ENCODE measurements at regions not wholly inside any gene's neighbourhood (a gene's known extent, or its start where the extent isn't known, plus 50 kb on each side); places are given as distances from the start of the nearest gene placed in this dataset.
A peak's percentile ranks its signal among the peaks of the same experiment; 100 is the strongest.

DNA sequence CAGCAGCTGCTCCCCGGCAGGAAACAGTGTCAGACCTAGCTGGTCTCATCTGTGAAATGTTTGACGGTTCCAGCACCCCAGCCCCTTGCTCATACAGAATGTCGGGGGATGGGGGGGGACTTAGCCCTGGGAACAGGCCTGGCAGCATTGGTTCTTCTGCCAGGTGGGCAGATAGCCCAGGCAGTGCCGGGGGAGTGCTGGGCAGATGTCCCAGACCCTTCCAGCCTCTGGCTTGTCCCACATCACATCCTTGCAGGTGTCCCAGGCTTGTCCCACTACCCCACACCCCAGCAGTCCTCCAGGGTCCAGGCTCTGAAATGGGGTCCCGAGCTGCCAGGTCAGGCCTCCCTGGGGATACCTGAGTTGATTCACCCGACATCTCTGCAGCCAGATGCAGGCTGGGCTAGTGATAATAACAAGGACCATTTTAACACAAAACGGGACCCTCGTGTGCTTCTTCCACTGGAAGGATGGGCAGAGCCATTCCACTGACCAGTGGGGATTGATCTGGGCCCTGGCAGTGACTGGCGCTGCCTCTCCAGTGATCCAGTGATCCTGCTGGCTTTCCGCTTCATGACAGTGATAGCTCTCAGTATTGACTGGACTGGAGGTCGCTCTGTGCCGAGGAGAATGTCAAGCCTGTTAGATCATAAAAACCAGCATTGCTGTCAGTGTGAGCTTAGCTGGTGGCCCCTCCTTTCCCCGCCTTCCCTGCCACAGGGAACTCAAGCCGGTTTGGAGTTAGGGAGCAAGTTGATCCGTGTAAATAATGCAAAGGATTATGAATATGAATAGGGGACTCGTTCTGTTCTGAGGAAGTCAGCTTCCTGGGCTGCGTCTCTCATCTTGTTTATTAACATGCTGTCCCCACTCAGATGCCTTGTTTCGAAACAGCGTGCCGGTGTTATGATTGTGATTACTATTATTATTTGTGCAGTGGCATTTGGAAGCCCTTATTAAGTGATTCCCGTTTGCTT lies 180.6 kb downstream of the AACS start:
- DNase-seq (ENCODE audit: low read depth in 1 of 2, low spot score in 1 of 2), result peak in 1 of 2 donors; percentile 14
- Histone ChIP-seq H3K9me3 (ENCODE audit: low read depth) (no peaks in the 10 kb centered on the region), H3K4me1 (ENCODE audit: low read depth) (peaks cover 6% of the 10 kb centered on the region), H3K36me3 (no peaks in the 10 kb centered on the region), H3K27me3 (no peaks in the 10 kb centered on the region), H3K4me3 (no peak overlapping the region), H3K27ac (peak overlapping the region; percentile 1)
- TF ChIP-seq CTCF (IDR thresholded peaks at IDR 0.05; ENCODE audit: low read depth, low read length), result no peak

DNA sequence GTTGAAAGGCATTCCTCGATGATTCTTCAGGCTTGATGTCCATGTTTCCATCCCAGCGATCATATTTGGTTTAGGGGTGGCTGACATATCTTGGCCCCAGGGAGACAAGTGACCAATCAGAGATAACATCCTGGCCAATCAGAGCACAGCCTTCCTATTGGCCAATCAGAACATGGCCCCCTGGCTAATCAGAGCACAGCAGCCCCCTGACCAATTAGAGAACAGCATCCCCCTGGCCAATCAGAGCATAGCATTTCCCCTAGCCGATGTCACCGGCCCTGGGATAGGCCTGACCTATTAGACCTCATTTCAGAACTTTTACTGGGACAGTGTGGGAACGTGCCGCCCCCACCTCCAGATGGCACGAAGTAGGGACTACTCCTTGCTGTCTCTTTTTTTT lies 182.2 kb downstream of the AACS start:
- TF ChIP-seq CTCF (IDR thresholded peaks at IDR 0.05; ENCODE audit: low read depth, low read length), result no peak
- DNase-seq (ENCODE audit: low read depth in 1 of 2, low spot score in 1 of 2), result no peak
- Histone ChIP-seq H3K27me3 (no peaks in the 10 kb centered on the region), H3K27ac (no peak overlapping the region), H3K36me3 (no peaks in the 10 kb centered on the region), H3K9me3 (ENCODE audit: low read depth) (no peaks in the 10 kb centered on the region), H3K4me3 (no peak overlapping the region), H3K4me1 (ENCODE audit: low read depth) (peaks cover 6% of the 10 kb centered on the region)

DNA sequence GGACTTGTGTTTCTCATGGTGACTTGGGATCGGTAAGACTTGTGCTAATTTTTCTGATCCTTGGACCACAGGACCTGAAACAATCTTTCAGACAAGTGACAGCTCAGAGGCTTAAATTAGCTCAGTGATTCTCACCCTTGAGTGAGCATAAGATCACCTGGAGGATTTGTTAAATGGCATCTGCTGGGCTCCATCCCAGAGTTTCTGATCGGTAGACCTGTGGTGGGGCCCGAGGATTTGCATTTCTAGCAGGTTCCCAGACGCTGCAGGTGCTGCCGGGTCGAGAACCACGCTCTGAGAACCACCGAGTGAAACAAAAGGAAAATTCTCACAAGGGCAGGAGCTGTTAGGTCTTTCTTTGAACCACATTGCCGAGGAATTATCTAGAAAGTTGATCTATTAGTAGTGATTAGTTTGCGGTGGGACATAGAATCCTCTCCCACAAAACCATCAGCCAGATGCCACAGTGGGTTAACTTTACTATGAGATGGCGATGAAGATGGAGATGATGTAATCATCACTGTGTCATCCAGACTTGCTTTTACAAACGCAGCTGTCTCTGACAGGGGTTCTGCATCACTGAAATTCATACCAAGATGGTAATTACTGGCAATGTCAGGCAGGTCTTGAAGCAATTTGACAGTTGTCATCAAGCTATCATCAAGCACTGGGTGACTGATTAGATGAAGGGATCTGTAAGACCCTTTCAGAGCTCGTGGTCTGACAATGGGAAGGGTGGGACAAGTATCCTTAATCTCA lies 184.0 kb downstream of the AACS start:
- Histone ChIP-seq H3K4me1 (ENCODE audit: low read depth) (peaks cover 6% of the 10 kb centered on the region), H3K4me3 (no peak overlapping the region), H3K36me3 (no peaks in the 10 kb centered on the region), H3K9me3 (ENCODE audit: low read depth) (no peaks in the 10 kb centered on the region), H3K27me3 (no peaks in the 10 kb centered on the region), H3K27ac (no peak overlapping the region)
- no peak for DNase-seq (ENCODE audit: low read depth in 1 of 2, low spot score in 1 of 2)
- no peak for TF ChIP-seq CTCF (IDR thresholded peaks at IDR 0.05; ENCODE audit: low read depth, low read length)

DNA sequence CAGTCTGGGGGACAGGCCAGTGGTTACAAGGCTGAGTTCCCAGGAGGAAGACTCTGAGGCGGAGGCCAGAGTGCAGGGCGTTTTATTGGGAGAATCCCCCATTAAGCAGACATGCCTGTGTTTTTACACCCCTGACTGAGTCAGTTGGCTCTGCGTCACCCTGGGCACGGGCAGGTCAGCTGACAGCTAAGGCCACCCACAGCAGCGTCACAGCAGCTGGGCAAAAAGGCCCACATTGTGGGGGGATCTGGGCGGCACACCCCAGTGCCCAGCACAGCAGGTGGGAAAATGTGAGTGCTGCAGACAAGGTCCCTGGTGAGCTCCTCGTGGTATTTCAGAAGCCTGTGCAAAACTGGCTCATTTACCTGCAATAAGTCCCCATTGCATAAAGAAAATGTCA lies 184.7 kb downstream of the AACS start:
- no peaks in the 10 kb centered on the region for H3K9me3 ChIP-seq (ENCODE audit: low read depth)
- no peaks in the 10 kb centered on the region for H3K36me3 ChIP-seq
- H3K4me3 ChIP-seq, result no peak overlapping the region
- no peak for TF ChIP-seq CTCF (IDR thresholded peaks at IDR 0.05; ENCODE audit: low read depth, low read length)
- no peak for DNase-seq (ENCODE audit: low read depth in 1 of 2, low spot score in 1 of 2)
- no peaks in the 10 kb centered on the region for H3K27me3 ChIP-seq
- H3K4me1 ChIP-seq (ENCODE audit: low read depth), result peaks cover 6% of the 10 kb centered on the region
- no peak overlapping the region for H3K27ac ChIP-seq

GRCh38 chr12:125254236-125254635 lies 189.0 kb downstream of the AACS start:
- H3K36me3 ChIP-seq, result no peaks in the 10 kb centered on the region
- H3K27me3 ChIP-seq, result no peaks in the 10 kb centered on the region
- H3K27ac ChIP-seq, result no peak overlapping the region
- no peak overlapping the region for H3K4me3 ChIP-seq
- DNase-seq (ENCODE audit: low read depth in 1 of 2, low spot score in 1 of 2), result no peak
- H3K4me1 ChIP-seq (ENCODE audit: low read depth), result no peaks in the 10 kb centered on the region
- no peak for TF ChIP-seq CTCF (IDR thresholded peaks at IDR 0.05; ENCODE audit: low read depth, low read length)
- no peaks in the 10 kb centered on the region for H3K9me3 ChIP-seq (ENCODE audit: low read depth)
